Chondrocyte (in vitro differentiated cells): ENCODE measurements at regions not wholly inside any gene's neighbourhood (a gene's known extent, or its start where the extent isn't known, plus 50 kb on each side); places are given as distances from the start of the nearest gene placed in this dataset.

Experiments
- DNase-seq: peaks from one replicate; pipeline ENCODE4 v3.0.0; 2021; ENCODE audit warnings: mixed read lengths, low spot score
- H3K27ac Mint-ChIP-seq: one replicate; pipeline ENCODE4 v1.8.0; 2021; ENCODE audit warnings: mild to moderate bottlenecking, moderate library complexity, mixed read lengths; ENCODE audit not compliant: unreplicated experiment
- H3K27me3 Mint-ChIP-seq: 2 replicates; pipeline ENCODE4 v1.8.0; 2021; ENCODE audit warnings: low read depth, mixed read lengths
- H3K36me3 Mint-ChIP-seq: 2 replicates; pipeline ENCODE4 v1.8.0; 2021; ENCODE audit warnings: low read depth, mixed read lengths
- H3K4me1 Mint-ChIP-seq: 2 replicates; pipeline ENCODE4 v1.8.0; 2021; ENCODE audit warnings: low read depth, mild to moderate bottlenecking, mixed read lengths
- H3K4me3 Mint-ChIP-seq: one replicate; pipeline ENCODE4 v1.8.0; 2021; ENCODE audit warnings: mild to moderate bottlenecking, moderate library complexity, mixed read lengths; ENCODE audit not compliant: unreplicated experiment
- H3K9me3 Mint-ChIP-seq: 2 replicates; pipeline ENCODE4 v1.8.0; 2021; ENCODE audit warnings: low read depth, mixed read lengths
- CTCF ChIP-seq: fragments of 200-600 bp; sonication (generic); IDR thresholded peaks from 2 replicates; pipeline ENCODE4 v1.5.0; 2021; ENCODE audit warnings: antibody characterized with exemption, mild to moderate bottlenecking, moderate library complexity

- no peak for DNase-seq
- H3K27ac Mint-ChIP-seq = no peak overlapping the region
Measured at GRCh38 chr2:194985258-194985657, 671.8 kb upstream of the SLC39A10 start.

GRCh38 chr2:194962254-194962653 is 694.8 kb upstream of the SLC39A10 start:
- Mint-ChIP-seq H3K4me3 (no peak overlapping the region), H3K9me3 (peaks cover 17% of the 10 kb centered on the region), H3K27ac (no peak overlapping the region), H3K36me3 (peaks cover 2% of the 10 kb centered on the region), H3K27me3 (no peaks in the 10 kb centered on the region), H3K4me1 (no peaks in the 10 kb centered on the region)
- TF ChIP-seq CTCF = no peak
- no peak for DNase-seq

More at GRCh38 chr2:194985258-194985657, 671.8 kb upstream of the SLC39A10 start:
- H3K4me3 Mint-ChIP-seq = no peak overlapping the region
- TF ChIP-seq CTCF = no peak
- H3K36me3 Mint-ChIP-seq = no peaks in the 10 kb centered on the region
- H3K9me3 Mint-ChIP-seq = peaks cover 30% of the 10 kb centered on the region
- no peaks in the 10 kb centered on the region for H3K27me3 Mint-ChIP-seq
- no peaks in the 10 kb centered on the region for H3K4me1 Mint-ChIP-seq

GRCh38 chr2:194954218-194954617 is 702.8 kb upstream of the SLC39A10 start:
- TF ChIP-seq CTCF = no peak
- no peaks in the 10 kb centered on the region for H3K27me3 Mint-ChIP-seq
- H3K4me3 Mint-ChIP-seq = no peak overlapping the region
- H3K4me1 Mint-ChIP-seq = no peaks in the 10 kb centered on the region
- peaks cover 11% of the 10 kb centered on the region for H3K9me3 Mint-ChIP-seq
- H3K27ac Mint-ChIP-seq = no peak overlapping the region
- H3K36me3 Mint-ChIP-seq = no peaks in the 10 kb centered on the region
- DNase-seq = no peak

- H3K9me3 Mint-ChIP-seq = no peaks in the 10 kb centered on the region
- DNase-seq = no peak
- H3K36me3 Mint-ChIP-seq = no peaks in the 10 kb centered on the region
- H3K4me3 Mint-ChIP-seq = no peak overlapping the region
- H3K27ac Mint-ChIP-seq = no peak overlapping the region
- no peaks in the 10 kb centered on the region for H3K4me1 Mint-ChIP-seq
- TF ChIP-seq CTCF = no peak
- peaks cover 3% of the 10 kb centered on the region for H3K27me3 Mint-ChIP-seq
Measured at GRCh38 chr2:194946826-194947225, 710.2 kb upstream of the SLC39A10 start.

GRCh38 chr2:194938066-194938465 is 719.0 kb upstream of the SLC39A10 start:
- Mint-ChIP-seq H3K9me3 (peaks cover 12% of the 10 kb centered on the region), H3K36me3 (no peaks in the 10 kb centered on the region), H3K27me3 (peaks cover 2% of the 10 kb centered on the region), H3K4me3 (no peak overlapping the region), H3K27ac (no peak overlapping the region), H3K4me1 (no peaks in the 10 kb centered on the region)
- TF ChIP-seq CTCF = no peak
- DNase-seq = no peak
